Neural cell (in vitro differentiated cells): ENCODE measurements at regions not wholly inside any gene's neighbourhood (a gene's known extent, or its start where the extent isn't known, plus 50 kb on each side); places are given as distances from the start of the nearest gene placed in this dataset.

Source experiments
- H2AFZ ChIP-seq: fragments of 200-600, 300-800 bp; sonication (generic), shearing (Covaris generic); 2 replicates; pipeline ENCODE4 v1.6.0; 2014; ENCODE audit warnings: low read depth, mild to moderate bottlenecking, antibody characterized with exemption, low read length, moderate library complexity
- H3F3A ChIP-seq: fragments of 200-600 bp; shearing (Covaris generic); 2 replicates; pipeline ENCODE4 v1.6.1; 2016; ENCODE audit warnings: mild to moderate bottlenecking, moderate library complexity, mixed read lengths, antibody characterized with exemption, low read length; ENCODE audit not compliant: insufficient read depth, poor library complexity, severe bottlenecking
- H3K27ac ChIP-seq: fragments of 200-600, 300-800 bp; sonication (generic), shearing (Covaris generic); 2 replicates; pipeline ENCODE4 v1.5.1; 2014; ENCODE audit warnings: mild to moderate bottlenecking, low read length, moderate library complexity
- H3K27me3 ChIP-seq: fragments of 300-800, 200-600 bp; sonication (generic), shearing (Covaris generic); 2 replicates; pipeline ENCODE4 v1.6.0; 2014; ENCODE audit warnings: mild to moderate bottlenecking, low read depth, low read length, moderate library complexity; ENCODE audit not compliant: insufficient read depth
- H3K36me3 ChIP-seq: fragments of 300-800, 200-600 bp; sonication (generic), shearing (Covaris generic); 2 replicates; pipeline ENCODE4 v1.5.1; 2014; ENCODE audit warnings: mild to moderate bottlenecking, antibody characterized with exemption, low read length, moderate library complexity; ENCODE audit not compliant: insufficient read depth
- H3K4me2 ChIP-seq: fragments of 300-800, 200-600 bp; sonication (generic), shearing (Covaris generic); 2 replicates; pipeline ENCODE4 v1.6.0; 2014; ENCODE audit warnings: mild to moderate bottlenecking, low read length
- H3K4me3 ChIP-seq: fragments of 300-800, 200-600 bp; sonication (generic), shearing (Covaris generic); 2 replicates; pipeline ENCODE4 v1.5.1; 2014; ENCODE audit warnings: mild to moderate bottlenecking, low read length, moderate library complexity
- H3K79me2 ChIP-seq: fragments of 200-600 bp; shearing (Covaris generic); replicated peaks from 2 replicates; pipeline ENCODE4 v1.6.0; 2014; ENCODE audit warnings: mild to moderate bottlenecking, low read length, moderate library complexity; ENCODE audit not compliant: insufficient read depth
- H3K9ac ChIP-seq: fragments of 300-800, 200-600 bp; sonication (generic), shearing (Covaris generic); 2 replicates; pipeline ENCODE4 v1.6.1; 2016; ENCODE audit warnings: mild to moderate bottlenecking, low read length, mixed read lengths
- H3K9me2 ChIP-seq: fragments of 200-600 bp; shearing (Covaris generic); 2 replicates; pipeline ENCODE4 v1.6.1; 2016; ENCODE audit warnings: mild to moderate bottlenecking, low read length, mixed read lengths; ENCODE audit not compliant: insufficient read depth
- H3K9me3 ChIP-seq: fragments of 200-600, 300-800 bp; sonication (generic), shearing (Covaris generic); 2 replicates; pipeline ENCODE4 v1.6.1; 2016; ENCODE audit warnings: mild to moderate bottlenecking, mixed run types, low read length, moderate library complexity, mixed read lengths
- H4K20me1 ChIP-seq: fragments of 200-600 bp; shearing (Covaris generic); 2 replicates; pipeline ENCODE4 v1.6.1; 2016; ENCODE audit warnings: mild to moderate bottlenecking, mixed run types; ENCODE audit not compliant: insufficient read depth
- EP300 ChIP-seq: fragments of 450-650 bp; conservative IDR thresholded peaks from 2 replicates; pipeline ENCODE4 v1.6.1; 2014; ENCODE audit warnings: antibody characterized with exemption, mild to moderate bottlenecking, moderate library complexity; ENCODE audit not compliant: poor library complexity, severe bottlenecking
- EZH2 ChIP-seq: fragments of 200-600, 300-800 bp; shearing (Covaris generic), sonication (generic); IDR thresholded peaks from 2 replicates; pipeline ENCODE4 v1.6.1; 2014; ENCODE audit warnings: antibody characterized with exemption, low read length, borderline replicate concordance, mild to moderate bottlenecking; ENCODE audit not compliant: insufficient read depth, poor library complexity, severe bottlenecking
- MXI1 ChIP-seq: fragments of 450-650 bp; conservative IDR thresholded peaks from 2 replicates; pipeline ENCODE4 v1.6.1; 2014; ENCODE audit warnings: antibody characterized with exemption, mild to moderate bottlenecking; ENCODE audit not compliant: poor library complexity, severe bottlenecking
- POLR2AphosphoS5 ChIP-seq: IDR thresholded peaks from 2 replicates; pipeline ENCODE4 v1.6.1; 2012
- RAD21 ChIP-seq: fragments of 450-650 bp; conservative IDR thresholded peaks from 2 replicates; pipeline ENCODE4 v1.6.1; 2014; ENCODE audit warnings: antibody characterized with exemption, mild to moderate bottlenecking, moderate library complexity
- SMC3 ChIP-seq: fragments of 450-650 bp; conservative IDR thresholded peaks from 2 replicates; pipeline ENCODE4 v1.6.1; 2014; ENCODE audit warnings: antibody characterized with exemption, mild to moderate bottlenecking, moderate library complexity; ENCODE audit not compliant: poor library complexity
- TAF1 ChIP-seq: IDR thresholded peaks from 2 replicates; pipeline ENCODE4 v1.6.1; 2012; ENCODE audit warnings: low read depth
- TF ChIP-seq, protein P1 (sequence below): IDR thresholded peaks from 2 replicates; pipeline ENCODE4 v1.6.1; 2012; ENCODE audit warnings: borderline replicate concordance
- TF ChIP-seq, protein P2 (sequence below): fragments of 450-650 bp; IDR thresholded peaks from 2 replicates; pipeline ENCODE4 v1.5.1; 2014; ENCODE audit warnings: antibody characterized with exemption, mild to moderate bottlenecking, moderate library complexity; ENCODE audit not compliant: poor library complexity, severe bottlenecking

DNA sequence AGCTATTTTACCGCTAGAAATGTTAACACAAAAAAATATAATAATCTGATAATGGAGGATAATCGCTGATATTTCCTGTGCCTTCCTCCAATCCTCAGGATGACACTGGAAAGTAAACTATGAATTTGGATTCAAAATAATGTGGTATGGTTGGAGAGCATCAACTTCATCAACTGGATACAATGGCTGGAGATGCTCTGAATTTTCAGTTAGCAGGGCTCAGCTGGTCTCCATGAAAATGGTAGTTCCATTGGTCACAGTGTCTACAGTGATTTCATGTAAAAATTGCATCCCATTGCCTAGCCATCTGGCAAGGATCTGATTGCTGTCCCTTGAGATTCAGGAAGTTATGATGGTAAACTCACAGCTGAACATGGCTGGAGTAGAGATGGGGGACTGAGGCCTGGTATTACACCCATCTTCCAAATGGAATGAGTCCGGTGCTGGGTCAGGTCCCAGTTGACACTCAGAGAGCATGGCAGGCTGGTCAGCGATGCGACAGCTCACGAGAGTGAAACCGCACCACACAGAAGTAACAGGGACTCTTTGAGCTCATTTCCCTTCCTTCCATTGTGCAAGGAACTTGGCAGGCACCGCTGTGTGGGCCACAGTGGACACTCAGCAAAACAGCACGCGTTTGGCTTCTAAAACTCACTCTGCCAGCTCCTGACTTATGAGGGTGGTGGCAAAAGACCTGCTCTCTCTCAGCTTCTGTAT, 142.4 kb upstream of the TNFAIP3 start:
- H2AFZ ChIP-seq, result no peak overlapping the region
- TF ChIP-seq POLR2AphosphoS5, result no peak
- TF ChIP-seq EP300, result no peak
- TF ChIP-seq, protein P1, sequence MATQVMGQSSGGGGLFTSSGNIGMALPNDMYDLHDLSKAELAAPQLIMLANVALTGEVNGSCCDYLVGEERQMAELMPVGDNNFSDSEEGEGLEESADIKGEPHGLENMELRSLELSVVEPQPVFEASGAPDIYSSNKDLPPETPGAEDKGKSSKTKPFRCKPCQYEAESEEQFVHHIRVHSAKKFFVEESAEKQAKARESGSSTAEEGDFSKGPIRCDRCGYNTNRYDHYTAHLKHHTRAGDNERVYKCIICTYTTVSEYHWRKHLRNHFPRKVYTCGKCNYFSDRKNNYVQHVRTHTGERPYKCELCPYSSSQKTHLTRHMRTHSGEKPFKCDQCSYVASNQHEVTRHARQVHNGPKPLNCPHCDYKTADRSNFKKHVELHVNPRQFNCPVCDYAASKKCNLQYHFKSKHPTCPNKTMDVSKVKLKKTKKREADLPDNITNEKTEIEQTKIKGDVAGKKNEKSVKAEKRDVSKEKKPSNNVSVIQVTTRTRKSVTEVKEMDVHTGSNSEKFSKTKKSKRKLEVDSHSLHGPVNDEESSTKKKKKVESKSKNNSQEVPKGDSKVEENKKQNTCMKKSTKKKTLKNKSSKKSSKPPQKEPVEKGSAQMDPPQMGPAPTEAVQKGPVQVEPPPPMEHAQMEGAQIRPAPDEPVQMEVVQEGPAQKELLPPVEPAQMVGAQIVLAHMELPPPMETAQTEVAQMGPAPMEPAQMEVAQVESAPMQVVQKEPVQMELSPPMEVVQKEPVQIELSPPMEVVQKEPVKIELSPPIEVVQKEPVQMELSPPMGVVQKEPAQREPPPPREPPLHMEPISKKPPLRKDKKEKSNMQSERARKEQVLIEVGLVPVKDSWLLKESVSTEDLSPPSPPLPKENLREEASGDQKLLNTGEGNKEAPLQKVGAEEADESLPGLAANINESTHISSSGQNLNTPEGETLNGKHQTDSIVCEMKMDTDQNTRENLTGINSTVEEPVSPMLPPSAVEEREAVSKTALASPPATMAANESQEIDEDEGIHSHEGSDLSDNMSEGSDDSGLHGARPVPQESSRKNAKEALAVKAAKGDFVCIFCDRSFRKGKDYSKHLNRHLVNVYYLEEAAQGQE, result no peak
- no peak for TF ChIP-seq RAD21
- no peak for TF ChIP-seq EZH2
- TF ChIP-seq MXI1, result no peak
- TF ChIP-seq, protein P2, sequence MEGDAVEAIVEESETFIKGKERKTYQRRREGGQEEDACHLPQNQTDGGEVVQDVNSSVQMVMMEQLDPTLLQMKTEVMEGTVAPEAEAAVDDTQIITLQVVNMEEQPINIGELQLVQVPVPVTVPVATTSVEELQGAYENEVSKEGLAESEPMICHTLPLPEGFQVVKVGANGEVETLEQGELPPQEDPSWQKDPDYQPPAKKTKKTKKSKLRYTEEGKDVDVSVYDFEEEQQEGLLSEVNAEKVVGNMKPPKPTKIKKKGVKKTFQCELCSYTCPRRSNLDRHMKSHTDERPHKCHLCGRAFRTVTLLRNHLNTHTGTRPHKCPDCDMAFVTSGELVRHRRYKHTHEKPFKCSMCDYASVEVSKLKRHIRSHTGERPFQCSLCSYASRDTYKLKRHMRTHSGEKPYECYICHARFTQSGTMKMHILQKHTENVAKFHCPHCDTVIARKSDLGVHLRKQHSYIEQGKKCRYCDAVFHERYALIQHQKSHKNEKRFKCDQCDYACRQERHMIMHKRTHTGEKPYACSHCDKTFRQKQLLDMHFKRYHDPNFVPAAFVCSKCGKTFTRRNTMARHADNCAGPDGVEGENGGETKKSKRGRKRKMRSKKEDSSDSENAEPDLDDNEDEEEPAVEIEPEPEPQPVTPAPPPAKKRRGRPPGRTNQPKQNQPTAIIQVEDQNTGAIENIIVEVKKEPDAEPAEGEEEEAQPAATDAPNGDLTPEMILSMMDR, result no peak
- no peak for TF ChIP-seq TAF1
- TF ChIP-seq SMC3, result no peak
- H3K27ac ChIP-seq, result no peak overlapping the region
- H3K36me3 ChIP-seq, result no peaks in the 10 kb centered on the region
- H4K20me1 ChIP-seq, result no peaks in the 10 kb centered on the region
- no peak overlapping the region for H3K9ac ChIP-seq
- H3K79me2 ChIP-seq, result no peaks in the 10 kb centered on the region
- H3K4me3 ChIP-seq, result no peak overlapping the region
- H3K9me2 ChIP-seq, result no peaks in the 10 kb centered on the region
- no peak overlapping the region for H3K4me2 ChIP-seq
- H3K27me3 ChIP-seq, result no peaks in the 10 kb centered on the region
- H3F3A ChIP-seq, result no peaks in the 10 kb centered on the region
- no peaks in the 10 kb centered on the region for H3K9me3 ChIP-seq

DNA sequence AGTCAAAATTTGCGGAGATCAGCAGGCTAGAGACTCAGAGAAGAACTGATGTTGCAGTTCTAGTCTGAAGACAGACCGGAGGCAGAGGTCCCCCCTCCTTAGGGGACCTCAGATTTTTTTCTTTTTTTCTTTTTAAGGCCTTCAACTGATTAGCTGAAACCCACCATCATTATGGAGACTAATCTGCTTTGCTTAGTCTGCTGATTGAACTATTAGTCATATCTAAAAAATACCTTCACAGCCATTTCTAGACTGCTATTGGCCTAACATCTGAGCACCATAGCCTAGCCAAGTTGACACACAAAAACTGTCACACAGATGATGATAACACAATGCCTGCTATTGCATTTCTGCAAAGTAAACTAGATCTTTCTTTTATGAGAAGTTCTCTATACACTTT, 141.1 kb upstream of the TNFAIP3 start:
- no peak overlapping the region for H2AFZ ChIP-seq
- TF ChIP-seq, protein P1, result no peak
- no peak for TF ChIP-seq TAF1

More for the DNA sequence above, 141.1 kb upstream of the TNFAIP3 start:
- no peaks in the 10 kb centered on the region for H3K9me2 ChIP-seq
- H3K27ac ChIP-seq, result no peak overlapping the region
- no peaks in the 10 kb centered on the region for H3F3A ChIP-seq
- H3K9ac ChIP-seq, result no peak overlapping the region
- no peaks in the 10 kb centered on the region for H3K79me2 ChIP-seq
- H3K9me3 ChIP-seq, result no peaks in the 10 kb centered on the region
- H4K20me1 ChIP-seq, result no peaks in the 10 kb centered on the region
- H3K36me3 ChIP-seq, result no peaks in the 10 kb centered on the region
- no peak overlapping the region for H3K4me3 ChIP-seq
- H3K27me3 ChIP-seq, result no peaks in the 10 kb centered on the region
- no peak overlapping the region for H3K4me2 ChIP-seq
